Activated naive CD8-positive, alpha-beta T cell treated with anti-CD3 and anti-CD28 coated beads, Interleukin-2, amount 50 U/mL, for 16 hours (primary cell): ENCODE measurements at regions not wholly inside any gene's neighbourhood (a gene's known extent, or its start where the extent isn't known, plus 50 kb on each side); places are given as distances from the start of the nearest gene placed in this dataset.
"Not testable (repeated sequence)": the region's sequence is repeated elsewhere in the genome, so short reads cannot be mapped to it uniquely, and the experiment has no call there.

Source experiments
- DNase-seq: peaks from one replicate; pipeline ENCODE4 v3.0.0-alpha.2; 2020; ENCODE audit warnings: low read depth, low spot score

DNA sequence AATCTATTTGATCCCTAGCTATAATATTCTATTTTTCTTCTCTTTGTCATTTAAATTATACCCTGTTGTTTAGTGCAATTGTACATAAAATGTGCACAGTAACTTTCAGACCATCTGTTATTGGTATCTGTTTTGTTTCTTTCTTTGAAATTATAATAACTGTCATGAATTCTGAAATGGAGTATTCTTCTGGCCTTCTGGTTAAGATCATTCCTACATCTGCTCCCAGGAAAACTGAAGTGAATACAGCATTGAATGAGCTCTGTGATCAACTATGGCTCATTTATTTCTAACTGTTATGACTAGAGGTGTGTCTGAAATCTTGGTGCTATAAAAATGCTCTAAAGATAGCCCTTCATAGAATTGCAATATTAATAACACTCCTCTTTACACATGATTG lies 788.4 kb upstream of the TMEFF2 start:
- no peak for DNase-seq

DNA sequence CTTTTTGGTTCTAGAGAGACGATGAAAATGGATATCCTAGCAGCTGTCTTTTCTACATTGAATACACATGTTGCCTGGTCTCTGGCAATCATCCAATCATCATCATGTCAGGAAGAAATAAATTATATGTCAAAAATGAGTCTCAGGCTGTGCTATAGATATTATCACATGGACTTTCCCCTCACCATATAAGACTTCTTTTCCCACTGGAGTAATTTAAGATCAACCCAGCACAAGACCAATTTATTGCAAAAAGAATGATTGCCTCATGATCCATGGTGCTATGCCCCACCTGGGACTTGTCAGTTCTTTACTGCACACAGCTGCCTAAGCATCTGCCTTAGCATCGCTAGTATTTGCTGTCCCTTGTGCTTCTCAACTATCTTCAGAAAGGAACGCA lies 783.7 kb upstream of the TMEFF2 start:
- DNase-seq = no peak

DNA sequence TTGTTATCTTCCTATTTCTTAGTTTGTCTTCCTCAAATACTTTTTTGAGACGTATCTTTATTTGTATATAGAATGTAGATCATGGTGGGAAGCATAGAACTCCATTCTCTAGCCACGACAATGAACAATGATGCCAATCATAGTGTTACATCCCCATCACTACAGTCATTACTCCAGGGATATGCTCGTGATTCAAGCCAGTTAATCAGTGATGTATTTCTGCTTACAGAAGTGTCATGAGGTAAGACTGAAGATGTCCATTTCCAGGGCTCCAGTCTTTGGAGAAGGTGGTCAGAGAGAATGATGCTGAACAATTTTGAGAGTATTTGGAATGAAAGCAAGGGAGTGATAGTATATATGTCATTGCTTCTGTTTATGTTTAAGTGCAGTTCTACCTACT lies 777.2 kb upstream of the TMEFF2 start:
- DNase-seq = no peak

DNA sequence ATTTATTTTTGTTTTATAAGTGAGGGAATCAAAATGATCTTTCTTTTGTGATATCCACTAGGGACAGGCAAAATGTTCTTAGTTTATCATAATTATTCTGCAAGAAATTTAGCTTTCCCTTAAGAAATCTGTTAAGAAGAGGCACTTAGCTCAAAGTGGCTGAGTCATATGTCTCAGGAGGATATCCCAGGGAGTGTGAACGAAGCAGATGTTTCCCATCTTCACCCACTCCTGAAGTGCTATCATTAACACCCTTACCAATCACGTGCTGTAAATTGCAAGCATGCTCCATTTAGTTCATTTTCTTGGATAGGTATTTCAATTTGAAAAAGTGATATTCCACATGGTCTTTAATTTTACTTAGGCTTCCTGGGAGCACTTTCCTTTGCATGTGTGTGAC lies 774.3 kb upstream of the TMEFF2 start:
- no peak for DNase-seq

DNA sequence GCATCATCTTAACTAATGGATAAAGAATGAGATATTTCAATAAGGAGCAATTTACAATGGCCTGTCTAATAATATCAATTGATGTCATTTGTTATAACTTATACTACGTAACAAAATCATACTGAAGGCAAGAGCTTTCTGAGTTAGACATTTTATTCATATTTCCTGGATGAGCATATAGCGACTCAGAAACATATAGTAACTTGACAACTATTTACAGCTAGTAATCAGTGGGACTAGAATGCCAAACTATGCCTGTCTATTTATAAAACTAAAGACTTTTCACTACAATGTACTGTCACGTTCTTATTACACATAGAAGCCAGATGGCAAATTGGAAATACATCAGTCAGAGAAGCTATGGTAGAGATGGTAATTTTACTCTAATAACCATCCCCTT lies 766.2 kb upstream of the TMEFF2 start:
- DNase-seq = no peak

DNA sequence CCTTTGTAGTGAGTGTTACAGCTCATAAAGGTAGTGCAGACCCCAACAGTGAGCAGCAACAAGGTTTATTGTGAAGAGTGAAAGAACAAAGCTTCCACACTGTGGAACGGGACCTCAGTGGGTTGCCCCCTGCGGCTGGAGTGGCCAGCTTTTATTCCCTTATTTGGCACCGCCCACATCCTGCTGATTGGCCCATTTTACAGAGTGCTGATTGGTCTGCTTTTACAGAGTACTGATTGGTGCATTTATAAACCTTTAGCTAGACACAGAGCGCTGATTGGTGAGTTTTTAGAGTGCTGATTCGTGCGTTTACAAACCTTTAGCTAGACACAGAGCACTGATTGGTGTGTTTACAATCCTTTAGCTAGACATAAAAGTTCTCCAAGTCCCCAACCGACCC lies 763.9 kb upstream of the TMEFF2 start:
- DNase-seq = not testable (repeated sequence)

DNA sequence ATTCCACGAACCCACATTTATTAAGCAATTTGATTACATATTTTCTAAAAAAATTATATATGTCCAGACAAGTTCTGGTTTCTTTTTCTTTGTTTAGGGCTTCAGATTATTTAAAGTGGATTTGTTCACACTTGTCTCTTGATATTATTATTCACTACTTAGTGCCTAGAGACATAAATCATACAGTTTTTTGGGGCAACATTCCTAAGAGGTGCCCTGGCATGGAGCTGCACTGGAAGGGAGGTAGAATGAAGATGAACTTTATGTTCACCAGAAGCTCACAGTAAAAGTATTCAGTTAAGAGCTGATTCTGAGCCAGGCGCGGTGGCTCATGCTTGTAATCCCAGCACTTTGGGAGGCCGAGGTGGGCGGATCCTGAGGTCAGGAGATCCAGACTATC lies 762.7 kb upstream of the TMEFF2 start:
- no peak for DNase-seq

DNA sequence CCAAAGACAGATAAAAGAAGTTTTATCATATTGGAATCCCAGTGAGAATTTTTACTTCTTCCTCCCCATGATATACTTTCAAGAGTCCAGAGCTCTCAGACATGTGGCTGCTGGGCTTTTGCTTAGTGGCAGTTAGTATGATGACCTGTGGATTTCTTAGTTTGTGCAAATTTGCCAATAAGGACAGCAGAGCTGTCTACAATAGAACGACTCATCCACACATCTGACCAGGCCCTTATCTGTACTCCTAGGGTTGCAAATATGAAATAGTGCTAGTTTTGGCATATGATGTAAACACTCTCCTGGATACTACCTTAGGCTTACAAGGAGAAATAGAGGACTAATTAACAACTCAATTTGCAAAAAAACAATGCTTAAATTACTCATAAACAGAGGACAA lies 758.4 kb upstream of the TMEFF2 start:
- no peak for DNase-seq

DNA sequence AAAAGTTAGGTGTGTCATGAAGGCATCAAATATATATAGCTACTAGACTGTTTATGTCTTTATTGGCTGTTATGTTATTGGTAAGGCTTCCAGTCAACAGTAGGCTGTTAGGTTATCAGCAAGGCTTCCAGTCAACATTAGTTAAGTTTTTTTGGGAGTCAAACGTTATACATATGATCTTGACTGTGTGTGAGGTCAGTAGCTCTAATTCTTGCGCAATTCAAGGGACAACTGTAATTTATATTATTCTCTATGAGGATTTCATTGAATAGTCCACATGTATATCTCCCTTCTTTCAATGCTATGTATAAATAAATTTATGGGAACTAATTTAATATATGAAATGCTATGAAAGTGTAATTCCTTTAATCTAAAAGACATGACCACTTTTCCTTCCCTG lies 757.5 kb upstream of the TMEFF2 start:
- no peak for DNase-seq

DNA sequence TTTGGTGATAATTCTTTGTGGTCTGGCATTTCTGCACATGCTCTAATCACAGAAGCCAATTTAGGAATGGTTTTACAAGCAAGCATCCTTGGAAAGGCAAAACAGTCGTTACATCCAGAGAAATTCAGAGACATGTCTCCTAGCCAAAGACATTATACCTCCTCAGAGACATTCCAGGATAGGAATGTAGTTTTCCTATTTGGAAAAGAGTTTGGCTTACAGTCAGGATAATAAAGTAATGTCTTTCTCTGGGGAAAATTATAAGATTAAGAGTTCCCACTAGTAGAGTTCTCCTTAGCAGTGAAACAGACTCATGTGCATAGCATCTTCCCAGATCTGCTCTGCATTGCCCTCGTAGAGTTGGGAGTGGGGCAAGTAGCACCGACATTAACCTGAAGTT lies 753.6 kb upstream of the TMEFF2 start:
- no peak for DNase-seq

DNA sequence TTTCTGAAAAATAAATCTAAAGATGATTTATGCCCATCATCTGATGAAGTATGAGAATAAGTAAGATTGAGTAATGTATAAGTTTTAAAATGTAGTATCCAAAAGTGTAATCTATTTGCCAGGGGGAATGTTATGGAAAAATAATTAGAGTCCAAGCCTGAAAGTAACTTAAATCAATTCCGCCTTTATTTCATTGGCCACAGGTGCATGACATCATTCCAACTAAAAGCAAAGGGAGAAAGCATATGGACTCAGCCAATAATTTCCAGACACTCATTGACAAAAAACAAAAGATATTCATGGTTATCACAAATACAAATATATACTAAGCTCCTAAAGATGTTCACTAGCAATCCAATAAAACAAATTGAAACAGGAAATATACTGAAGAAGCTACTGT lies 752.6 kb upstream of the TMEFF2 start:
- DNase-seq = no peak

DNA sequence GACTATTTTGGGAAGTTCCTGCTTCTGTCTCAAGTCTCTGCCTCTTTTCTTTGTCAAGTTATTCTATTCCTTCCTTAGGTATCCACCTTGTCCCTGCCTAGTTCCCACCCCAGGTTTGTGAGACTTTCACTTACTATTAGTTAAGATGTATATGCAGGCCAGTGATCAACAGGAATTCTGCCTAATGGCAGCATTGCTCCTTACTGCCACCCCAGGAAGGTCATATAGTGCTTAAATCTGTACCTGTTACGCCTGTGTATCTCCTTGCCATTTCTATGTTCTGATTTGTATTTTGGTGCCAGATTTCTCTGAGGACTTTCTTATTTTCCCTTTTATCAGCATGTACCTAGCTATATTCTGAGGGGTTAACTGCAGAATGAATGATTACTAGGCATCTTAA lies 746.0 kb upstream of the TMEFF2 start:
- DNase-seq = no peak

DNA sequence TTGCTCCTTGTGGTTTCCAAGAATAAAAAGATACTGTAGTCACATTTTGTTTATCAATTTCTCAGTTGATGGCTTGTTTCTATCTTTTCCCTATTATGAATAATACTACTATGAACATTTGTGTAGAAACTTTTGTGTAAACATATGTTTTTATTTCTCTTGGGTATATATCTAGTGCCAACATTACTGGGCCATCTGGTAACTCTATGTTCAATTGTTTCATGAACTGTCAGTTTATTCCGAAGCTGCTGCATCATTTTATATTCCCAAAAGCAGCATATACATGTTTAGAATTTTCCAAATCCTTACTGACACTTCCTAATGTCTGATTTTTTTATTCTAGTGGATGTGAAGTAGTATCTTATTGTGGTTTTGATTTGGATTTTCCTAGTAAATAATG lies 737.6 kb upstream of the TMEFF2 start:
- DNase-seq = no peak

DNA sequence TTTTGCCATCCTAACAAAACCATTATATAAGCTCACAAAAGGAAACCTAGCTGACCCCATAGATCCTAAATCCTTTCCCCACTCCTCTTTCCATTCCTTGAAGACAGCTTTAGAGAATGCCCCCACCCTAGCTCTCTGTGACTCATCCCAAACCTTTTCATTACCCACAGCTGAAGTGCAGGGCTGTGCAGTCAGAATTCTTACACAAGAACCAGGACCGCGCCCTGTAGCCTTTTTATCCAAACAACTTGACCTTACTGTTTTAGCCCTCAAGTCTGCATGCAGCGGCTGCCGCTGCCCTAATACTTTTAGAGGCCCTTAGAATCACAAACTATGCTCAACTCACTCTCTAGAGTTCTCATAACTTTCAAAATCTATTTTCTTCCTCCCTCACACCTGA lies 726.9 kb upstream of the TMEFF2 start:
- not testable (repeated sequence) for DNase-seq

DNA sequence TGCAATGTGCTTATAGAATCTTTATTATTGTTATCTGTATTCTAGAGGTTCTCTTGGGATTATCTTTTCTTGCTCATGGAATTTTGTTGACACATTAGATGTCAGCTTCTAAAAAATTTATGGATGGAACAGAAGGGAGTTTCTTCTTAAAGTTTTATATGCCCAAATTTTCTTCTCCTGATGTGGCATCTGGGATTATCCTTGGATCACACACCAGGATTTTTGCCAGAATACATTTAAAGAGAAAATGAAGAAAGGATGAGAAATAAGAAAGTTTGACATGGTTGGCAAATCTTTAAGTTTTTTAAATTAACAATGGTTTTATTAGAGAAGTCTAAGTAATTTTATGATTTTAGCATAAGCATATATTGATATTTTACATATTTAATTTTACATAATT lies 706.7 kb upstream of the TMEFF2 start:
- DNase-seq = no peak

DNA sequence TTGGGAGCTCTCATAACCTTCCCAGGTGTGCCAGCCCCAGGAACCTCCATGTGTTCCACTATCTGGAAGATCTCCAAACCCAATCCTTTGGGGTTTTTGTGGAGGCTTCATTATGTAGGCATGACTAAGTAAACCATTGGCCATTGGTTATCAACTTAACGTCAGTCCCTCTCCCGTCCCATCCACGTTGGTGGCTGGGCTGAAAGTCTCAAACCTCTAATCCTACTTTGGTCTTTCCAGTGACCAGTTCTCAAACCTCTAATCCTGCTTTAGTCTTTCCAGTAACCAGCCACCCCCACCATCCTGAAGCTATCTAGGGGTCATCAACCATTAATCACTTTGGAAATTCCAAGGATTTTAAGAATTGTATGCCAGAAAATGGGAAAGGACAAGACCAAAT lies 704.7 kb upstream of the TMEFF2 start:
- no peak for DNase-seq

DNA sequence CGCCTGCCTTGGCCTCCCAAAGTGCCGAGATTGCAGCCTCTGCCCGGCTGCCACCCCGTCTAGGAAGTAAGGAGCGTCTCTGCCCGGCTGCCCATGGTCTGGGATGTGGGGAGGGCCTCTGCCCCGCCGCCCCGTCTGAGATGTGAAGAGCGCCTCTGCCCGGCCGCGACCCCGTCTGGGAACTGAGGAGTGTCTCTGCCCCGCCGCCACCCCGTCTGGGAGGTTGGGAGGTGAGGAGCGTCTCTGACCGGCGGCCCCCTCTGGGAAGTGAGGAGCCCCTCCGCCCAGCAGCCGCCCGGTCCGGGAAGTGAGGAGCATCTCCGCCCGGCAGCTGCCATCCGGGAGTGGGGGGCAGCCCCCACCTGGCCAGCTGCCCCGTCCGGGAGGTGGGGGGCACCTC lies 699.2 kb upstream of the TMEFF2 start:
- DNase-seq = not testable (repeated sequence)

DNA sequence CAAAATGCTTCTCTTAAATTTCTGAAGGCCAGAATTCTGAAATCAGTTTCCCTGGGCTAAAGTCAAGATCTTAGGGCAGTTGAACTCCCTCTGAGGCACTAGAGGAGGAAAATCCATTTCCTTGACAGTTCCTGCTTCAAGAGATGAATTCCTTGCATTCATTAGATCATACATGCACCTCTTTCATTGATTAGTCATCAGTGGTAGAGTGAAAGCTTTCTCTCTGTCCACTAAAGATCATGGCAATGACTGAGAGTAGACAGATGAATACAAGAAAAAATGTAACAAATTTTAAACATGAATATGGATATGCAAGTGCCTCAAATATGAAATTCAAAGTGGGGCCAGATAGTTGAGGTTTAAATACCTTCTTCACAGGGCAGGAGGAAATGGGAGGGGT lies 693.4 kb upstream of the TMEFF2 start:
- DNase-seq = no peak

DNA sequence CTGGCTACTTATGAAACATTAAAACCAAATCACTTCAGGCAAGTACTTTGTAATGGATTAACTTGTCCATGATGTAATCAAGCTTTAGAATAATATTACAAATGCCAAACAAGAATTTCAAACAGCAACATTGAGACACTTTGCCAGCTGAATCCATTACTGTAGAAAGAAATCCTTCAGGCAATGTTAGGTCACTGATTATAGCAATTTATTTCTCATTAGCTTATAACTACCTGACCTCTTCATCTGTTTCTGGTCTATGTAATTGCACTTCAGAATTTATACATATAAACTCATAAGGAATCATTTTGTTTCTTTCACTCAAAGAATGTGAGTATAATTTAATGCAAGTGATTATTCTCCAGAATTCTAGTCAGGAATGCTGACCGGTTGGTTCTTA lies 692.6 kb upstream of the TMEFF2 start:
- DNase-seq = no peak

DNA sequence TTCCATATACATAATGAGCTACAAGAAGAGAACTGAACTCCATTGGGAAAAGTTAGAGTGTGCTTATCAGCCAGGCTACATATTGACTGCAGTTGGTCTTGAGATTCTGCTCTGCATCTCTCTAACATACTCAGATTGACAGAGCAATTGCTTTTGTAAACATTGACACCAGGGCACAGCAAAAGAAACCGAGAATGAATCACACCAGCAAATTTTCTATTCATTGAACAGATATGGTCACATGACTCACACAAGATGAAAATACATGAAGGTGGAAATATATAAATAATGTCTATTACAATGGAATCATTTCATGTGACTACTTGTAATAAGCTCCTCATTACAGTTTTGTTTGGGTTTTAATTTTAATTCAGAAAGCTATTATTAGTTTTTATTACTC lies 691.9 kb upstream of the TMEFF2 start:
- no peak for DNase-seq

DNA sequence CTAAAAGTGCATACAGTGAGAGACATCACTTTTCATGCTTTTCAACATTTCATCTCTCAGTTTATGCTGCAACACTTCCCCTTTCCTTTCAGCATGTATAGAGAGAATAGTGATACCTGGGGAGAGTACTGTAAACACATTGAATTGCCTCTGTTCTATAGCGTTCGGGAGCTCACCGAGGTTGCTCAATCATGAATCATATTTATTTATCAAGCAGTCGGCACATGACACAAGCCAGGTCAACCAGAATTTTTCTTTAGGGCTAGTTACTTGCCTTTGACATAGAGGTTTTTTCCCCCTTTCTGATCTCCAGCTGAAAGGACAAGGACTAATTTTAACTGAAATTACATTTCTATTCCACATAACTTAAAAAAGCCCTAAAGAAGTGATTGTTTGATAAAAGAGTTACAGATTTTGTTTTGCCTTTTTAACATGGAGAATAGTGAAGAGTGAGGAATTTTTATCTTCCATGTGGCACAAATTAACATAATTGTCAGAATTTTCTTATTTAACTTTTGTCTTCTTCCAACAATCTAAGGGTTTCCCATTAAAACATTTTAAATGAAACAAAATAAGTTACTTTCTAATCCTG lies 690.9 kb upstream of the TMEFF2 start:
- no peak for DNase-seq

DNA sequence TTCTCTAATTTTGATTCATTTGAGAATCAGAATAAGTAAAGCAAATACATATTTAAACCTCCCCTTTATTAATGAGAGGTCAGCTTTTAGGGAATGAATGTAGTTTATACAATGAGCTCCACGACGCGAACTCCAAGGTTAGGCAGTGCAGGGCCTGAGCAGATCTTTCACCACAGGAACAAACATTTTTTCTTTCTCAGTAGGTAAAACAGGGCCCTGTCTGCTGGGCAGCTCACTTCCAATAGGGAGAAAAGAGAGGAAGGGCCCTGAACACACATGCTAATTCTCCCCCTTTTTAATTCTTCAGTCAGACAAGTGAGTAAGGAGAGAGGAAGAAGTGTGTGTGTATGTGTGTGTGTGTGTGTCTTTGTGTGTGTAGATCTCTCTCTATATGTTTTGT lies 682.4 kb upstream of the TMEFF2 start:
- no peak for DNase-seq

DNA sequence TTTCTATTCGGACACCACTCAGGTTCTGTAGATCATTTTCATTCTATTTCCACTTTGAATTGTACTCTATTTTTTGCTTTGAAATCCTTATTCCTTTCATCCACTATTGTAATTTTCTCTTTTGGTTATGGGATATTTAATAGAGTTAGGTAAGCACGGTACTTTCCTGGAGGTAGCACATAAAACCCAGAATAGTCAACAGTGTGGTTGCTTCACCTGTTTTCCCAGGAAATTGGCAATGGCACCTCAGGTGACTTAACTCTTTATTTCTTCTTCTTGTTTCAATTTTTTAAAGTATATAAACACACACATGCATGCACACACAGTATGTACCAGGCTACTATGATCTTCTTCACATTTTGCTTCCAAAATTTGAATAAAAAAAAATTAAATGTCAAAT lies 682.0 kb upstream of the TMEFF2 start:
- no peak for DNase-seq

DNA sequence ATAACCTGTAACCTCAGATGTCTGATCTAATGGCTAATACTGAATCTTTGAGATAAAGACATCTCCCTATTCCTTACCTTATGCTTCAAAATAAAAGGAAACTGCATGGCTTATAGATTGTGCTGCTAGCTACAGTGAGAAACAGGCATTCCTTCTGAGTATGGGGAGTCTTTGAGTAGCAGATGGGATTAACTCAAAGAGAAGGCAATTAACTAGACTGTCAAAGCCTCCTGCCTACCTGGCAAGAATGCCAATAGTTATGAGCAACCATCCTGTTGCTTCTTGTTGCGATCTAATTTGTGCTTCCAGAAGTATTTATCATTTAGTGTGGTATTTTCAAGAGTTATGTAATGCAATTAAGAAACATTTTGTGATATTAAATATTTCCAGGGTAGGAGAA lies 660.0 kb upstream of the TMEFF2 start:
- DNase-seq = no peak

DNA sequence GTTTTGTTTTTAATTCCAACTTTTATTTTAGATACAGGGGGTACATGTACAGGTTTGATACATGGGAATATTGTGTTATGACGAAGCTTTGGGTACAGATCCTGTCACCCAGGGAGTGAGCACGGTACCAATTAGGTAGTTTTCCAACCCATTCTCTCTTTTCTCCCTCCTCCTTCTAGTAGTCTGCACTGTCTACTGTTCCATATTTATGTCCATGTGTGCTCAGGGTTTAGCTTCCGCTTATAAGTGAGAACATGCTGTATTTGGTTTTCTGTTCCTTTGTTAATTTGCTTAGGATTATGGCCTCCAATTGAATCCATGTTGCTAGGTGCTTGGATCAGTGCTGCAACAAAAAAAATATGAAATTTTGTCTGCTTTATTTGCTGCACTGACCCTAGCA lies 659.3 kb upstream of the TMEFF2 start:
- DNase-seq = no peak
